GM21526 (cell line): ENCODE measurements at regions not wholly inside any gene's neighbourhood (a gene's known extent, or its start where the extent isn't known, plus 50 kb on each side); places are given as distances from the start of the nearest gene placed in this dataset.
"Not testable (repeated sequence)": the region's sequence is repeated elsewhere in the genome, so short reads cannot be mapped to it uniquely, and the experiment has no call there.

ENCODE experiments used
- ATAC-seq: cut with Tn5 transposase; IDR thresholded peaks from one replicate; pipeline ENCODE4 v1.9.1; 2021; ENCODE audit warnings: moderate library complexity; ENCODE audit not compliant: unreplicated experiment, low FRiP score

DNA sequence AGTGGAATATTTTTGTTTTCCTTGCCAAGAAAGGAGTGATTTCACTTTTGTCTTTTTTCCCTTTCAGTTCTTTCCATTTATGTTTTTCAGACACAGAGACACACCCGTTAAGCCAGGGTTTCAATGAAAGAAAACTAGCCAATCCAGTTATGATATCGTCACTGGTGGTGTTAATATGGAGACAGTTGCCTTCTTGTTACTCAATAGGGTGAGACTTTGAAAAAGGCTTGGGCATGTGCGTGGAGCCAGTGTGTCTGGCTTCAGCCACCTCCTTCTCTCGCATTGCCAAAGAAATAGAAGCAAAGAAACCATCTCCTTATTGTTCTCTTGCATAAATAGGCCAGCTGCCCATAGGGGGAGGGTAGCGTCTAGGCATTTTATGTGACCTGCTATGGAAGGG is 84.1 kb upstream of the DLX6 start:
- no peak for ATAC-seq

DNA sequence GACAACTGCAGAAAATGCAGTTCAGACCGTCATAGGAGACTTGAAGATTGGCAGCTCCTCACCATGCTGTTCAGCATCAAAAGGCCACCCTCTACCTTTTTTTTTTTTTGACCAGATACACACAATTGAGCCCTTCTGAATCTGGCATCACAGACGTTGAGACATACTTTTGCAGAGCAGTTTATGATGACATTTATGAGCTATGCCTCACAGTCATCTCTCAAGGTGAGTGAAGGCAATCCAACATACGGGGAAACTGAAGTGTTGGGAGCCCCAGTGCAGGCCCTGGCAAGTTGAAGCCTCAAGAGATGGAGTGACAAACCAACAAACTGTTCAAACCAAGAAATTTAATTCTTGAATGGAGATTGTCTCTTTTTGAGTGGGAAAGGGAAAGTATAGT is 83.6 kb upstream of the DLX6 start:
- no peak for ATAC-seq

DNA sequence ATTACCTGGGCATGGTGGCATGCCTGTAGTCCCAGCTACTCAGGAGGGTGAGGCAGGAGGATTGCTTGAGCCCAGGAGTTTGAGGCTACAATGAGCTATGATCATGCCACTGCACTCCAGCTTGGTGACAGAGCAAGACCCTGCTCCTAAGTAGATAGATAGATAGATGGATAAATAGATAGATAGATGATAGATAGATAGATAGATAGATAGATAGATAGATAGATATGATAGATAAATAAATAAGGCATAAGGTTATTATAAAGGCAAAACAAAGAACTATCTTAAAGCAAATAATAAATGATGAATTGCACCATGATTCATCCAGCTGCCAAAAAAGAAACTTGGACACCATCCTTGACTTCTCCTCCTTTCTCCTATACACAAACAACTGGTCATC is 82.0 kb upstream of the DLX6 start:
- ATAC-seq: not testable (repeated sequence)

DNA sequence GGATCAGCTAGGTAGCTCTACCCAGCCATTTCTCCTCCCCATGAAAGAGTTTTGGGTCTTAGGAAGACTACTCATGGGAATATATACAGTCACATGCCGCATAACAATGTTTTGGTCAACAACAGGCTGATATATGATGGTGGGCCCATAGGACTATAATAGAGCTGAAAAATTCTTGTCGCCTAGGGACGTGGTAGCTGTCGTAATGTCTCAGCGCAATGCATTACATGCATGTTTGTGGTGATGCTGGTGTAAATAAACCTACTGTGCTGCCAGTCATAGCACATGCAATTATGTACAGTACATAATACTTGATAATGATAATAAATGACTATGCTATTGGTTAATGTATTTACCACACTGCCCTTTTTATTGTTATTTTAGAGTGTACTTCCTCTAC is 78.2 kb upstream of the DLX6 start:
- no peak for ATAC-seq

DNA sequence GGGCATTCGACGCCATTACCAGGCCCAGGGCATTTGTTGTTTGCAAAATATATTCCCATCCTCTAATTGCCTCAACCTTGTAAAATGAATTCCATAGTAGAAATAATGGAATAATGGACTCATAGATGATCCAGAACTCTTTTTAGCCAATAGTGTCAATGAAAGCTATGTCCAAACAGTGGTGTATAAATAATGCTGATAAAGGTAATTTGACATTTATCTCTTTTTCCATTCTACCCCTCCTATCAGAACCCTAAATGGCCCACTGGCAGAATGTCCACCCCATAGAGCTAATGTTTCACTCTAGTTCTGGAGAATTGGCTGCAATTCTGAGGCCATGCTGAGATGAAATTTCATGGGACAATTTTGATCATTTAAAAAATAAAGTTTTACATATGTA is 76.4 kb upstream of the DLX6 start:
- no peak for ATAC-seq

DNA sequence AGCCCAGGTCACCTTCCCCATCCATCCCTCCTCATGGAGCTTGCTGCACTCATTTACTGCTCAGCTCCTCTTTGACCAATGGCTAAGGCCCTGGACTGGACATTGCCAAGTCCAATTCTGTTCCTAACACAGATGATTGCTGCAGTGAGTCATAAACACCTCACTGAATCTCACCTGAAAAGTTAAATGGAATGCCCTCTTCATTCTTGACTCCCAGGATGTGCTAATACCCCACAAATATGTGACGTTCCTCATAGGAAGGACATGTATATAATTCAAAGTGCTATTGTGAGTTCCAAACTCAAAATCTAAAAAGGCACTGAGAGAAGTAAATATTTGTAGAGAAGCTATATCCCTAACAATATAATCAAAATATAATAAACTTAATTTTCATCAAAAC is 73.5 kb upstream of the DLX6 start:
- ATAC-seq: no peak

DNA sequence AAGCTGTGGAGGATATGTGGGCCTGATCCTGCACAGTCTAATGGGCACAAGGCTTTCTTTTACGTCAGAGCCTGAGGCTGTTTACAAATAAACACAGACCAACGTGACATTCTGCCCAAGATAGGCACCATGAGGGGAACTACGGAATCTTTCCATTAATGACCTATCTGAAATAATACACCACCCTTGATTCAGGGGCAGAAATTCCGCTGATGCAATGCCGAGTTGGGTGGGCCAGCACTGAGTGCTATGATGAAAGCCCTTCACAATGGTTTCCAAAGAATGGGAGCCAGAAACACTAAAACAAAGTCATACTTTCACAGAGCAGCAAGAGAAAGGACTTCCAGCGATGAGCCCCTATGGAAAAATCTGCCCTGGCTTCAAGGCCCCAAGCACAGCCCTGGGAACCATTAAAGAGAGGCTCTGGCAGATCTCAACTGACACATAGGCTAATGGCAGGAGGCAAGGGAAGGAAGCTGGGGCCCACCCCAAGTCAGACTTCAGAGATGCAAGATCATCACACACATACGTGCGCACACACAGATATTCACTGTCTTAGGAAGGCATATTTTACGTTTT is 72.2 kb upstream of the DLX6 start:
- ATAC-seq: no peak

DNA sequence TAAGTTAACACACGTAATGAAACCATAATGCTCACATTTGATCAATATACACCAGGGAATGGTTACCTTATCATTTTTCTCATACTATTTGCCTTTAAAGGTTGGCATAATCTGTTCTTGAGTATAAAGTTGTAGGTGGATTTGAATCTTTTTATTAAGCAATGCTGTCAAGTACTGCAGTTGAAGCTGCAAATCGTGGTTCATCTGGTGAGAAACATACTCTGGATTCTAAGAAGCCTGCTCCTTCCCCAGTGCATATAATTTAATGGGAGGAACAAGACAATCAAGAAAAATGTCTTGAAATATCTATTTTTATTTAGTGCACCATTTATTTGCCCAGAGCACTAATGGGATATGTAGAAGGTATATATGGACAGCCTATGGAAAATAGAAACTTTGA is 68.7 kb upstream of the DLX6 start:
- no peak for ATAC-seq

DNA sequence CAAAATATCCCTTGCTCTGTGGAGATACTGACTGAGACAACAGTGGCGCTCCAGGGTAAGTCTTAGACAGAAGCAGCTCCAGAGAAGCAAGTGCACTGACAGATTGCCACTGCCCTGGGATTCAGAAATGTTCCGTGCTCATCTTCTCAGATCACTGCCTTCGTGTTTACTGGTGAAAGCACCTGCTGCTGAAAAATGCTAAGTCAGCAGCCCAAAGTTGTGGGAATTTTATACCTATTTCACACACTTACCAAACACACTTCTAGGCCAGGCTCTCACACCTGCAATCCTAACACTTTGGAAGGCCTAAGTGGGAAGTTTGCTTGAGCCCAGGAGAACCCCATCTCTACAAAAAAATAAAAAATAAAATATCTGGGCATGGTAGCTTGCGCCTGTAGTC is 63.2 kb upstream of the DLX6 start:
- ATAC-seq: no peak

DNA sequence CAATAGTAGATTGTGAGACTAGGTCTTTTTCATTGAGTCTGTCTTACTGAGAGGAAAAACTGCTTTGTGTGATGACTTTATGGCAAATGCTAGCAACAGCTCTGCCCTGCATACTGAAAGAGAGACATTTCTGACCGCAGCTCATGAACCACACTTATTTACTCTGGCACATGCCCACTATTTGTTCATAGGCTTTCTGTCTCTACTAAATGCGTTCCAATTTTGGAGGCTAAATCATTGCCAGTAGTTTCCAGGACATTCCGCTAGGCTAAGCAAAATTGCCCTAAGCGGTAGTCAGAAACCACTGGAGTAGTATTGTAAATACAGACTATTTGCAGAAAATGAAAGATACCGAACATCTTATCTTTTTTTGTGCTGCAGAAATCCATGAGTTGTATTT is 55.6 kb upstream of the DLX6 start:
- no peak for ATAC-seq

DNA sequence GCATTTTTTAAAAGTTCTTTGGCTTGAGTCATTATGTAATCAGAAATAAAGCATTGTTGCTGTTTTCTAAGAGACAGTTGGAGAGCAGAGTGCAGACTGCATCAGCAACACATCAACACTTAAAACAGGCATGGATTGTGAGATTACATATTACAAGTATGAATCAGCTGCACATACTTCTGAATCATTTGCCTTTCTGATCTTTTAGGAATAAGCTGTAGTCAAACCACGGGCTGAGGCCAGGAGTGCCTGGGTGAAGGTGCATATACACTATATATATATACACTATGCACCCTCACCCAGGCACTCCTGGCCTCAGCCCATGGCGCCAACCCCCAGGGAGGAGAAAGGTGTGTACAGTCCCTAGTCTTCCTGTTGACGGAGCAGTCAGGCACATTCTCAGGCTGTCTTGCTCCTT is 52.4 kb upstream of the DLX6 start:
- ATAC-seq: no peak

DNA sequence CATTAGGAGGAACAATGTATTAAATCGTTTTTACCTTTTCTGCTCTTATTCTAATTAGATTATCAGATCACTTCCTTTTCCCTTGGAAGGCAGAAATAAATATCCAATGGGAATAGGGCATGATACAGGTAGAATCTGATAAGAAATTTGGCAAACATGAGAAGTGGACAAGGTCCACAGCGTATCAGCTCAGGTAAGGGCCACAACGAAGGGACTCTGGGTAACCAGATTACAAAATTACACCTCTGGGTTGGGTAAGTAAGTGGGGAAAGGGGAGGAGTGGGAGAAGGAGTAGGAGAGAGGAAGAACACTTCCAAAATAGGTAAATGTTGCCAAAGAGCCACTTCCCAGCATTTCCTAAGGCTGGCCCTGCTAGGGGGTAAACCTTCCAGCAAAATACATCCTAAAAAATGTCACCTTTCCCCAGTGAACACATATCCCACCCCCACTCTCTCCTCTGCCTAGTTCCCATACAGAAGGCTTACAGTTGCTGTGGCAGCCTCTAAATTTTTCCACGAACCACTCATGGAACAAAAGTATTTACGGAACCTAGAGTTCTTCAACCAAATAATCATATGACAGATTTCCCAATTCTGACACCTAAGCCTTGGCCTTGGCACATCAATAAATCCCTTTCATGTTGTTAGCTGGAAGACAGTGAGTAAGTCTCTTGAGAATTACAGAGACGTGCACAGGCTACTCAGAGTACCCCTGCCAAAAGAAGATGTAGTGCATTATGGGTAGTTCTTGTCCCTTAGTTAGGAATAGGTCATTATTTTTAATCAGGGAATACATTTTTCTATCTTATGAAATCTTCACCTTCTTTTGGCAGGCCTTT is 51.5 kb upstream of the DLX6 start:
- ATAC-seq: no peak
